Colonic mucosa (tissue), 4 donors: ENCODE measurements at regions not wholly inside any gene's neighbourhood (a gene's known extent, or its start where the extent isn't known, plus 50 kb on each side); places are given as distances from the start of the nearest gene placed in this dataset.

Experiments used
- DNase-seq: peaks from one replicate; pipeline ENCODE4 v3.0.0-alpha.2; 2020
- H3K27ac ChIP-seq: fragments of 200-600 bp; one replicate; pipeline ENCODE4 v1.8.0; 2021
- H3K27me3 ChIP-seq: fragments of 200-600 bp; one replicate; pipeline ENCODE4 v1.8.0; 2021
- H3K36me3 ChIP-seq: fragments of 200-600 bp; one replicate; pipeline ENCODE4 v1.8.0; 2021
- H3K4me1 ChIP-seq: fragments of 200-600 bp; one replicate; pipeline ENCODE4 v1.8.0; 2021; ENCODE audit warnings: mild to moderate bottlenecking
- H3K4me3 ChIP-seq: fragments of 200-600 bp; one replicate; pipeline ENCODE4 v1.8.0; 2021
- H3K9ac ChIP-seq, 2 donors: one replicate each; pipeline ENCODE4 v1.7.0; 2013; ENCODE audit warnings: control low read depth in 2 of 2, low read depth in 2 of 2, low read length in 2 of 2
- H3K9me3 ChIP-seq: fragments of 200-600 bp; one replicate; pipeline ENCODE4 v1.8.0; 2021
- intact Hi-C: fragments of 100-400 bp; cut with DNase I; formaldehyde crosslinking; loops from one replicate; pipeline ENCODE4 v1.14.1; 2022
- TF ChIP-seq, protein P1 (sequence below): fragments of 200-600 bp; IDR thresholded peaks from one replicate; pipeline ENCODE4 v1.8.0; 2022; ENCODE audit warnings: antibody characterized with exemption, mild to moderate bottlenecking
- donor health status: healthy.
- donor health status: DM: no; HTN: no; CAD: no.
- donor health status: DM: no; HTN: no; CAD: no.

DNA sequence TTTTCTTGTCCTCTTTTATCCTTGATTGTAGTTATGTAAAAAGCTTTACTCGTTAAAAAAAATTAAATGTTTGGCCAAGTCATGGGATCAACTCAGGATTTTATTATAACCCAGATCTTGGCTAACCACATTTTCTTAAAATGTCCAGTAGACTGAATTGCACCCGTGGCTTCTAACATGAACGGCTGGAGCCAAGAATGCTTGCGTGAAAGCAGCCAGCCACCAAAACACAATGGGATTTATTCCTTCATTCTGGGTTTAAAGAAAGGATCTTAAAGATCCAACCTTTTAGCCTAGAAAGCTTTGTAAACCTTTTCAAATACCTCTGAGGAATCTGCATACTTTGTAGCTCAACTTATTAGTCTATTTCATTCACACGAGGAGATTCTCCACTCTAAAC, 404.4 kb downstream of the USP25 start:
- intact Hi-C loops: no loop called here
- Histone ChIP-seq H3K27ac (no peak overlapping the region), H3K9ac (no peak overlapping the region), H3K27me3 (no peaks in the 10 kb centered on the region), H3K36me3 (no peaks in the 10 kb centered on the region), H3K4me1 (no peaks in the 10 kb centered on the region), H3K9me3 (no peaks in the 10 kb centered on the region), H3K4me3 (no peak overlapping the region)
- TF ChIP-seq, protein P1, sequence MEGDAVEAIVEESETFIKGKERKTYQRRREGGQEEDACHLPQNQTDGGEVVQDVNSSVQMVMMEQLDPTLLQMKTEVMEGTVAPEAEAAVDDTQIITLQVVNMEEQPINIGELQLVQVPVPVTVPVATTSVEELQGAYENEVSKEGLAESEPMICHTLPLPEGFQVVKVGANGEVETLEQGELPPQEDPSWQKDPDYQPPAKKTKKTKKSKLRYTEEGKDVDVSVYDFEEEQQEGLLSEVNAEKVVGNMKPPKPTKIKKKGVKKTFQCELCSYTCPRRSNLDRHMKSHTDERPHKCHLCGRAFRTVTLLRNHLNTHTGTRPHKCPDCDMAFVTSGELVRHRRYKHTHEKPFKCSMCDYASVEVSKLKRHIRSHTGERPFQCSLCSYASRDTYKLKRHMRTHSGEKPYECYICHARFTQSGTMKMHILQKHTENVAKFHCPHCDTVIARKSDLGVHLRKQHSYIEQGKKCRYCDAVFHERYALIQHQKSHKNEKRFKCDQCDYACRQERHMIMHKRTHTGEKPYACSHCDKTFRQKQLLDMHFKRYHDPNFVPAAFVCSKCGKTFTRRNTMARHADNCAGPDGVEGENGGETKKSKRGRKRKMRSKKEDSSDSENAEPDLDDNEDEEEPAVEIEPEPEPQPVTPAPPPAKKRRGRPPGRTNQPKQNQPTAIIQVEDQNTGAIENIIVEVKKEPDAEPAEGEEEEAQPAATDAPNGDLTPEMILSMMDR: no peak
- DNase-seq: no peak

DNA sequence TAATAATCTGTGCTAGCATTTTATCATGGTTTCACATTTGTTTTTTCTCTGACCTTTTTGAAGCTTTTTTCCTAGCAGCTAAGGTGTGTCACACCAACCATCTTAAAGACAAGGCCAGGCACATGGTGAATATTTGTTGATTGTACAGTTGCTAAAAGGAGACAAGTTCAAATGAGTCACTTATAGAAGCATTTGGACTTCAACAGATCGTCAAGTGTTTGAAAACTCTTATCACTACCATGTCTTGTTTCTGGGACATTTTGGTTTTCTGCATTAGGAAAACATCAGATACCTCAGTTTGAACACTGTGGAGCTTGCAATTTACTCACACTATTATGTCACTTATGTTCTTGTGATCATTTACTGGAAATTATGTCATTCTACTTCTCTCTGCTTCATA, 407.3 kb downstream of the USP25 start:
- no peaks in the 10 kb centered on the region for H3K9me3 ChIP-seq
- no peaks in the 10 kb centered on the region for H3K4me1 ChIP-seq
- intact Hi-C loops: no loop called here
- DNase-seq: no peak
- H3K4me3 ChIP-seq: no peak overlapping the region
- H3K36me3 ChIP-seq: no peaks in the 10 kb centered on the region
- H3K27ac ChIP-seq: no peak overlapping the region
- no peak overlapping the region for H3K9ac ChIP-seq
- TF ChIP-seq, protein P1: no peak
- no peaks in the 10 kb centered on the region for H3K27me3 ChIP-seq

DNA sequence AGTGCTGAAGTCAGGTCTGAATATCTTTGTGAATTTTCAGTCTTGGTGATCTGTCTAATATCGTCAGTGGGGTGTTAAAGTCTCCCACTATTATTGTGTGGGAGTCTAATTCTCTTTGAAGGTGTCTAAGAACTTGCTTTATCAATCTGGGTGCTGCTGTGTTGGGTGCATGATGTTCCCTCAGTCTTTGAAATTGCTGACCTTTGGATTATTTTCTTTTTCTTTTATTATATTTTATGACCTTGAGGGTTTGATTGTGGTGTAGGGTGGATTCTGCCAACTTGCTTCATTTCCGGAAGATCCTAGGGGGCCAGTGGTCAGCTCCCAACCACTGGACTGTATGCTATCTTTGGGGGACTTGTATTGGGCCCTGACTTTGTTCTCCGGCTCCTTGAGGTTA, 415.3 kb downstream of the USP25 start:
- intact Hi-C loops: no loop called here

DNA sequence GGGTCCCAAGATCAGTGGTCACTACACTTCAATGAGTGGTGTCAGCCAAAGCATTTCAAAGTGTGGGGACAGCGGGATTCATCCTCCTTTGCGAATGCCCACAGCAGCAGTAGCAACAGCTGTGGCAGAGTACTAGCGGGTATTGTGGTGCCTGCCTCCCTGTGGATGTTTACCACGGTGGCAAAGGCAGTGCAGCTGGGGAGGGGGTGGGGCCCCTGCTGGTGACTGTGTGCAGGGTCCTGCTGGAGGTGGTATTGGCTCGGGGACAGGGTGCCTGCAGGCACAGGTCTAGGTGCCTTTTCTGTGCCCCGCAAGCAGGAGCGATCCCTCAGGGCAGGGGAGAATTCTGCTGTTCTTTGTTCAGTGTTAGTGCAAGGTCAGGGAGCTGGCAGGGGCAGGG, 415.7 kb downstream of the USP25 start:
- H3K9me3 ChIP-seq: no peaks in the 10 kb centered on the region
- TF ChIP-seq, protein P1: no peak
- no peak overlapping the region for H3K4me3 ChIP-seq
- no peak overlapping the region for H3K9ac ChIP-seq
- intact Hi-C loops: no loop called here
- H3K4me1 ChIP-seq: no peaks in the 10 kb centered on the region
- no peaks in the 10 kb centered on the region for H3K27me3 ChIP-seq
- no peak overlapping the region for H3K27ac ChIP-seq
- DNase-seq: no peak
- no peaks in the 10 kb centered on the region for H3K36me3 ChIP-seq

More for the DNA sequence above, 415.3 kb downstream of the USP25 start:
- Histone ChIP-seq H3K4me3 (no peak overlapping the region), H3K36me3 (no peaks in the 10 kb centered on the region), H3K9ac (no peak overlapping the region), H3K27me3 (no peaks in the 10 kb centered on the region), H3K4me1 (no peaks in the 10 kb centered on the region), H3K27ac (no peak overlapping the region), H3K9me3 (no peaks in the 10 kb centered on the region)
- no peak for DNase-seq
- TF ChIP-seq, protein P1: no peak

DNA sequence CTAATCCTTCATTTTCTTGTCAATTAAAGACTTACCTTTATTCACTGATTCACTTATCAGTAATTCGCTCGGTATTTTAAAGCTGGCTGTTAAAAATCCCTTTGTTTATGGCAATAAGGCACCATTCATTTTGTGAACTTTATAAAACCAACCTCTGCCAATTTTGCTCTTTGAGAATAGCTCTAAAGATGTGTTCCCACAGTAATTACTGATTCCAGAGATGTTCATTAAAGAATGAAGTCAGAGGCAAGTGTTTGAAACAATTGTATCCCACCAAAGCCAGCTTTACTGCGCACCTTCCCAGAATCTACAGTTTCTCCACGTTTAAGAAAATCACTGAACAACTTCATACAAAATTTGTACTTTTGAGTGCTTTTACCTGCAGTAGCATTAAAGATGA, 424.5 kb downstream of the USP25 start:
- H3K27me3 ChIP-seq: no peaks in the 10 kb centered on the region
- H3K9ac ChIP-seq: no peak overlapping the region
- no peak overlapping the region for H3K27ac ChIP-seq
- H3K36me3 ChIP-seq: no peaks in the 10 kb centered on the region
- no peak overlapping the region for H3K4me3 ChIP-seq
- H3K9me3 ChIP-seq: no peaks in the 10 kb centered on the region
- no peaks in the 10 kb centered on the region for H3K4me1 ChIP-seq
- no peak for DNase-seq
- TF ChIP-seq, protein P1: no peak
- intact Hi-C loops: no loop called here
